Endothelial cell of umbilical vein (primary cell): ENCODE measurements at regions not wholly inside any gene's neighbourhood (a gene's known extent, or its start where the extent isn't known, plus 50 kb on each side); places are given as distances from the start of the nearest gene placed in this dataset.

Experiments
- BruUV-seq: library from RNA; stranded (reverse); fragments of 400-500 nt; replicated peaks from 2 replicates; lab custom pipeline; 2021; lab: Mats Ljungman, UMichigan
- CTCF ChIA-PET: fragments of 300-600, 350-600 bp; sonication (Branson Sonifier 250); formaldehyde crosslinking; loops from one replicate; lab custom pipeline; 2021; ENCODE audit warnings: antibody characterized with exemption, inconsistent platforms; lab: Charles Lee
- POLR2A ChIA-PET: fragments of 300-600, 350-600 bp; sonication (Branson Sonifier 250); formaldehyde crosslinking; loops from one replicate; lab custom pipeline; 2021; ENCODE audit warnings: antibody characterized with exemption, inconsistent platforms; lab: Charles Lee
- DNase-seq: peaks from one replicate; pipeline ENCODE4 v3.0.0-alpha.2; 2011; ENCODE audit warnings: low read depth, low spot score
- FAIRE-seq: peaks from 2 replicates; lab custom pipeline; 2011; peaks lifted over from hg19 to GRCh38; lab: Jason Lieb, UNC
- H2AFZ ChIP-seq: 2 replicates; pipeline ENCODE4 v1.6.0; 2012; ENCODE audit warnings: low read depth, low read length, control low read depth, inconsistent platforms
- H3K27ac ChIP-seq: 2 replicates; pipeline ENCODE4 v1.5.1; 2011; ENCODE audit warnings: low read depth, mild to moderate bottlenecking, control low read depth, low read length, moderate library complexity; ENCODE audit not compliant: insufficient read depth
- H3K27me3 ChIP-seq, 2 experiments: 2 replicates each; pipeline versions ENCODE4 v1.6.0 to v1.6.1; 2011; ENCODE audit warnings: low read length in 2 of 2, mixed read lengths in 1 of 2; ENCODE audit not compliant: control insufficient read depth in 2 of 2, insufficient read depth in 2 of 2
- H3K36me3 ChIP-seq, 2 experiments: 2 replicates in 1 of 2; 3 replicates in 1 of 2; pipeline ENCODE4 v1.5.1; 2011; ENCODE audit warnings: low read length in 2 of 2, mild to moderate bottlenecking in 1 of 2, moderate library complexity in 1 of 2; ENCODE audit not compliant: control insufficient read depth in 2 of 2, insufficient read depth in 2 of 2; ENCODE audit errors: extremely low read depth in 1 of 2
- H3K4me1 ChIP-seq: 3 replicates; pipeline ENCODE4 v1.5.1; 2011; ENCODE audit warnings: mild to moderate bottlenecking, low read length; ENCODE audit not compliant: control insufficient read depth, insufficient read depth; ENCODE audit errors: extremely low read depth
- H3K4me2 ChIP-seq: 2 replicates; pipeline ENCODE4 v1.6.1; 2011; ENCODE audit warnings: low read length, control low read depth, mixed read lengths; ENCODE audit not compliant: insufficient read depth
- H3K4me3 ChIP-seq, 3 experiments: fragments of 200-600 bp in 1 of 3; sonication (generic), shearing (Covaris generic) in 1 of 3; replicated peaks in 1 of 3; 2 replicates each; pipeline ENCODE4 v1.5.1; 2011 to 2016; ENCODE audit warnings: control low read depth in 3 of 3, low read length in 3 of 3, mild to moderate bottlenecking in 2 of 3, inconsistent platforms in 1 of 3, low read depth in 1 of 3, moderate library complexity in 1 of 3; ENCODE audit not compliant: insufficient read depth in 1 of 3
- H3K79me2 ChIP-seq: 2 replicates; pipeline ENCODE4 v1.6.0; 2012; ENCODE audit warnings: low read length, inconsistent platforms; ENCODE audit not compliant: control insufficient read depth, insufficient read depth
- H3K9ac ChIP-seq: replicated peaks from 2 replicates; pipeline ENCODE3; 2011; ENCODE audit warnings: low read length, control low read depth; ENCODE audit not compliant: insufficient read depth; ENCODE audit errors: extremely low read depth
- H3K9me1 ChIP-seq: replicated peaks from 3 replicates; pipeline ENCODE4 v1.6.0; 2011; ENCODE audit warnings: mild to moderate bottlenecking, low read length; ENCODE audit not compliant: control insufficient read depth, insufficient read depth; ENCODE audit errors: extremely low read depth
- H3K9me3 ChIP-seq: replicated peaks from 2 replicates; pipeline ENCODE4 v1.5.1; 2012; ENCODE audit warnings: low read length, inconsistent platforms; ENCODE audit not compliant: control insufficient read depth, insufficient read depth
- H4K20me1 ChIP-seq: replicated peaks from 2 replicates; pipeline ENCODE3; 2011; ENCODE audit warnings: mild to moderate bottlenecking, low read length; ENCODE audit not compliant: control insufficient read depth, insufficient read depth; ENCODE audit errors: extremely low read depth
- EZH2 ChIP-seq: IDR thresholded peaks from 2 replicates; pipeline ENCODE4 v1.6.1; 2012; ENCODE audit warnings: borderline replicate concordance, low read depth, mild to moderate bottlenecking, moderate library complexity, low read length, inconsistent platforms; ENCODE audit not compliant: severe bottlenecking
- FOS ChIP-seq: IDR thresholded peaks from 2 replicates; pipeline ENCODE4 v1.6.1; 2011; ENCODE audit warnings: mild to moderate bottlenecking, low read length, moderate library complexity, borderline replicate concordance; ENCODE audit not compliant: insufficient read depth
- GATA2 ChIP-seq: IDR thresholded peaks from 2 replicates; pipeline ENCODE4 v1.7.0; 2011; ENCODE audit warnings: low read depth, mild to moderate bottlenecking, moderate library complexity, mixed read lengths, low read length; ENCODE audit not compliant: insufficient read length, insufficient read depth
- JUN ChIP-seq: IDR thresholded peaks from 2 replicates; pipeline ENCODE4 v1.6.1; 2011; ENCODE audit warnings: borderline replicate concordance, low read depth; ENCODE audit not compliant: insufficient read length, insufficient read depth
- MYC ChIP-seq: IDR thresholded peaks from one replicate; pipeline ENCODE4 v1.6.1; 2011; ENCODE audit warnings: mild to moderate bottlenecking, low read depth, low read length
- POLR2A ChIP-seq: IDR thresholded peaks from 2 replicates; pipeline ENCODE4 v1.6.1; 2012; ENCODE audit warnings: low read depth, mild to moderate bottlenecking, control low read depth, low read length
- POLR2AphosphoS5 ChIP-seq: IDR thresholded peaks from 2 replicates; pipeline ENCODE4 v1.6.1; 2012; ENCODE audit warnings: low read depth, mild to moderate bottlenecking, control low read depth, low read length, moderate library complexity; ENCODE audit not compliant: insufficient read depth
- dilution Hi-C: fragments of 300-500 bp; cut with MboI; formaldehyde crosslinking; loops from one replicate; pipeline ENCODE4 v1.15.0; 2019; ENCODE audit warnings: low sequenced_read_pairs; ENCODE audit not compliant: extremely low pct_ligation_motif_present
- intact Hi-C: fragments of 100-400 bp; cut with micrococcal nuclease; formaldehyde crosslinking; loops from one replicate; pipeline ENCODE4 v1.10.0; 2022
- TF ChIP-seq, protein P1 (sequence below), 2 donors: IDR thresholded peaks; 1 replicate in 1 of 2; 2 replicates in 1 of 2; pipeline ENCODE4 v1.5.1; 2011; ENCODE audit warnings: low read length in 2 of 2, mild to moderate bottlenecking in 2 of 2, moderate library complexity in 2 of 2, control low read depth in 1 of 2, inconsistent platforms in 1 of 2, low read depth in 1 of 2; ENCODE audit not compliant: insufficient read depth in 1 of 2; ENCODE audit errors: extremely low read depth in 1 of 2
- TF ChIP-seq, protein P2 (sequence below): IDR thresholded peaks from 2 replicates; pipeline ENCODE4 v1.6.1; 2011; ENCODE audit not compliant: insufficient read depth, insufficient read length

DNA sequence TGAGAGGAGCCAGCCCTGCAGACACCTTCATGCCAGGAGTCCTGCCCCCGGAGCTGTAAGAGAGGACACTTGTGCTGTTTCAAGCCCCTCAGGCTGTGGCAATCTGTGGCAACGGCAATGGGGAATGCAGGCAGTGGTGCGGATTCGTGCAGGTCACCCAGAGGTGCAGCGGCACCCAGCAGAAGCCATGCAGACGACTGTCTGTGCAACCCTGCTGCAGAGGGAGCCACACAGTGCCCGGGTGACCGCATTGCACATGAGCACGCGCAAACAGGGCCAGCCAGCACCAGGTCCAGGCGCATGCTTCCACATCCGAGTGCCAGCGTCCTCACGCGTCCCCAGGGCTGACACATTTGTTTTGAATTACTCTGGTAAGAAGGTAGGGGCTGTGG is 84.8 kb upstream of the GPC1 start:
- no peak overlapping the region for H2AFZ ChIP-seq
- H3K27me3 ChIP-seq, result no peaks in the 10 kb centered on the region
- H3K9me1 ChIP-seq, result no peaks in the 10 kb centered on the region
- no peak overlapping the region for H3K4me3 ChIP-seq
- TF ChIP-seq MYC, result no peak
- no peak for TF ChIP-seq POLR2A
- no peak for TF ChIP-seq FOS
- no peak for TF ChIP-seq POLR2AphosphoS5
- no peak for TF ChIP-seq EZH2
- TF ChIP-seq, protein P1, sequence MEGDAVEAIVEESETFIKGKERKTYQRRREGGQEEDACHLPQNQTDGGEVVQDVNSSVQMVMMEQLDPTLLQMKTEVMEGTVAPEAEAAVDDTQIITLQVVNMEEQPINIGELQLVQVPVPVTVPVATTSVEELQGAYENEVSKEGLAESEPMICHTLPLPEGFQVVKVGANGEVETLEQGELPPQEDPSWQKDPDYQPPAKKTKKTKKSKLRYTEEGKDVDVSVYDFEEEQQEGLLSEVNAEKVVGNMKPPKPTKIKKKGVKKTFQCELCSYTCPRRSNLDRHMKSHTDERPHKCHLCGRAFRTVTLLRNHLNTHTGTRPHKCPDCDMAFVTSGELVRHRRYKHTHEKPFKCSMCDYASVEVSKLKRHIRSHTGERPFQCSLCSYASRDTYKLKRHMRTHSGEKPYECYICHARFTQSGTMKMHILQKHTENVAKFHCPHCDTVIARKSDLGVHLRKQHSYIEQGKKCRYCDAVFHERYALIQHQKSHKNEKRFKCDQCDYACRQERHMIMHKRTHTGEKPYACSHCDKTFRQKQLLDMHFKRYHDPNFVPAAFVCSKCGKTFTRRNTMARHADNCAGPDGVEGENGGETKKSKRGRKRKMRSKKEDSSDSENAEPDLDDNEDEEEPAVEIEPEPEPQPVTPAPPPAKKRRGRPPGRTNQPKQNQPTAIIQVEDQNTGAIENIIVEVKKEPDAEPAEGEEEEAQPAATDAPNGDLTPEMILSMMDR (IDR thresholded peaks at IDR 0.05; ENCODE audit: extremely low read depth in 1 of 2, insufficient read depth in 1 of 2, low read depth in 1 of 2, low read length in 2 of 2), result no peak
- TF ChIP-seq, protein P2, sequence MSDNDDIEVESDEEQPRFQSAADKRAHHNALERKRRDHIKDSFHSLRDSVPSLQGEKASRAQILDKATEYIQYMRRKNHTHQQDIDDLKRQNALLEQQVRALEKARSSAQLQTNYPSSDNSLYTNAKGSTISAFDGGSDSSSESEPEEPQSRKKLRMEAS, result no peak
- TF ChIP-seq JUN, result no peak
- TF ChIP-seq GATA2, result no peak
- no peak overlapping the region for H3K27ac ChIP-seq
- dilution Hi-C loops (no loop called here), intact Hi-C loops (no loop called here)
- H3K9me3 ChIP-seq, result no peaks in the 10 kb centered on the region
- no peak overlapping the region for H3K4me2 ChIP-seq
- DNase-seq (no peak), FAIRE-seq (no peak)
- POLR2A ChIA-PET, result no interaction called here
- H4K20me1 ChIP-seq, result no peaks in the 10 kb centered on the region
- CTCF ChIA-PET, result no interaction called here
- BruUV-seq, result no TSS peak
- no peaks in the 10 kb centered on the region for H3K36me3 ChIP-seq
- H3K9ac ChIP-seq, result no peak overlapping the region
- no peaks in the 10 kb centered on the region for H3K4me1 ChIP-seq
- no peaks in the 10 kb centered on the region for H3K79me2 ChIP-seq
